Neural progenitor cell (in vitro differentiated cells): ENCODE measurements at regions not wholly inside any gene's neighbourhood (a gene's known extent, or its start where the extent isn't known, plus 50 kb on each side); places are given as distances from the start of the nearest gene placed in this dataset.

Experiments
- DNase-seq: peaks from one replicate; pipeline ENCODE4 v3.0.0-alpha.2; 2016; ENCODE audit warnings: low spot score
- H2AFZ ChIP-seq: fragments of 200-600 bp; sonication (generic); replicated peaks from 2 replicates; pipeline ENCODE4 v1.6.1; 2016; ENCODE audit warnings: antibody characterized with exemption
- H3F3A ChIP-seq: fragments of 200-600 bp; sonication (generic); 2 replicates; pipeline ENCODE4 v1.6.1; 2016; ENCODE audit warnings: antibody characterized with exemption, low read depth
- H3K27ac ChIP-seq: fragments of 200-600 bp; sonication (generic); 2 replicates; pipeline ENCODE4 v1.5.1; 2016; ENCODE audit warnings: mild to moderate bottlenecking
- H3K27me3 ChIP-seq: fragments of 200-600 bp; sonication (generic); 2 replicates; pipeline ENCODE4 v1.6.1; 2016; ENCODE audit warnings: mild to moderate bottlenecking, moderate library complexity
- H3K36me3 ChIP-seq: fragments of 200-600 bp; sonication (generic); 2 replicates; pipeline ENCODE4 v1.5.1; 2016
- H3K4me1 ChIP-seq: fragments of 200-600 bp; sonication (generic); 2 replicates; pipeline ENCODE4 v1.6.1; 2016; ENCODE audit warnings: mixed run types
- H3K4me2 ChIP-seq: fragments of 200-600 bp; sonication (generic); 2 replicates; pipeline ENCODE4 v1.6.1; 2016
- H3K4me3 ChIP-seq: fragments of 200-600 bp; sonication (generic); 2 replicates; pipeline ENCODE4 v1.5.1; 2016
- H3K79me2 ChIP-seq: fragments of 200-600 bp; sonication (generic); 2 replicates; pipeline ENCODE4 v1.6.1; 2016; ENCODE audit warnings: low read depth
- H3K9ac ChIP-seq: fragments of 200-600 bp; sonication (generic); 2 replicates; pipeline ENCODE4 v1.6.1; 2016
- H3K9me3 ChIP-seq: fragments of 200-600 bp; sonication (generic); 2 replicates; pipeline ENCODE4 v1.5.1; 2016; ENCODE audit warnings: low read depth
- H4K20me1 ChIP-seq: fragments of 200-600 bp; sonication (generic); 2 replicates; pipeline ENCODE4 v1.6.1; 2016; ENCODE audit warnings: low read depth
- H3K27ac Mint-ChIP-seq: 3 replicates; pipeline ENCODE4 v1.8.0; 2021; ENCODE audit warnings: mixed read lengths
- H3K27me3 Mint-ChIP-seq: 2 replicates; pipeline ENCODE4 v1.8.0; 2022; ENCODE audit warnings: low read depth, mild to moderate bottlenecking, inconsistent platforms, moderate library complexity, mixed read lengths; ENCODE audit not compliant: insufficient read depth
- H3K36me3 Mint-ChIP-seq: 3 replicates; pipeline ENCODE4 v1.8.0; 2021; ENCODE audit warnings: mixed read lengths
- H3K4me1 Mint-ChIP-seq: 3 replicates; pipeline ENCODE4 v1.8.0; 2021; ENCODE audit warnings: mixed read lengths
- H3K4me3 Mint-ChIP-seq: 3 replicates; pipeline ENCODE4 v1.8.0; 2021; ENCODE audit warnings: mild to moderate bottlenecking, moderate library complexity, mixed read lengths
- H3K9me3 Mint-ChIP-seq: 3 replicates; pipeline ENCODE4 v1.8.0; 2020; ENCODE audit warnings: mixed read lengths
- EZH2 ChIP-seq: fragments of 200-600 bp; sonication (generic); IDR thresholded peaks from 2 replicates; pipeline ENCODE4 v1.6.1; 2017; ENCODE audit warnings: antibody characterized with exemption, mild to moderate bottlenecking, moderate library complexity
- EZH2phosphoT487 ChIP-seq: fragments of 200-600 bp; sonication (generic); IDR thresholded peaks from 2 replicates; pipeline ENCODE4 v1.6.1; 2017; ENCODE audit warnings: antibody characterized with exemption
- TF ChIP-seq, protein P1 (sequence below): fragments of 200-600 bp; sonication (generic); IDR thresholded peaks from 2 replicates; pipeline ENCODE4 v1.5.1; 2017; ENCODE audit warnings: antibody characterized with exemption, mild to moderate bottlenecking

DNA sequence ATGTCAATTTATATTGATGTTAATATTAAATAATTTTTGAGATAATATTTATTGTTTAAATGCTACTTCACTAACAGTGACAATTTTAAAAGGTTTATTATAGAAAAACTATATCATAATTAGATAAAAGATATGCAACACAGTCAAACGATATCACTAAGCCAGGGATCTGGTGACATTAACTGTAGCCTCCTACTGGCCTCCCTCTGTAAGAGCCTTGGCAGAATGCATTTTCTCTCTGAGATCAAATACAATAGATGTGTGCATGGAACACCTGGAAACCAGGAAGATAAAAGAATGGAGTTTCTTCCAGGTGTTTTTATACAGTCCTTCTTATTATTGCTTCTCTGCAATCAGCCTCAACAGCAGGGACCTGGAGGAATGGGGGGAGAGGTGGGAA, 1762.1 kb downstream of the BRINP3 start:
- no peaks in the 10 kb centered on the region for H3K27me3 ChIP-seq
- Mint-ChIP-seq H3K36me3 (no peaks in the 10 kb centered on the region), H3K4me1 (no peaks in the 10 kb centered on the region), H3K9me3 (no peaks in the 10 kb centered on the region), H3K27me3 (no peaks in the 10 kb centered on the region), H3K27ac (no peak overlapping the region), H3K4me3 (no peak overlapping the region)
- H3K4me2 ChIP-seq = no peak overlapping the region
- H4K20me1 ChIP-seq = no peaks in the 10 kb centered on the region
- no peaks in the 10 kb centered on the region for H3F3A ChIP-seq
- no peaks in the 10 kb centered on the region for H3K4me1 ChIP-seq
- DNase-seq = peak; percentile 39
- no peak overlapping the region for H2AFZ ChIP-seq
- no peaks in the 10 kb centered on the region for H3K9me3 ChIP-seq
- H3K27ac ChIP-seq = no peak overlapping the region
- TF ChIP-seq, protein P1, sequence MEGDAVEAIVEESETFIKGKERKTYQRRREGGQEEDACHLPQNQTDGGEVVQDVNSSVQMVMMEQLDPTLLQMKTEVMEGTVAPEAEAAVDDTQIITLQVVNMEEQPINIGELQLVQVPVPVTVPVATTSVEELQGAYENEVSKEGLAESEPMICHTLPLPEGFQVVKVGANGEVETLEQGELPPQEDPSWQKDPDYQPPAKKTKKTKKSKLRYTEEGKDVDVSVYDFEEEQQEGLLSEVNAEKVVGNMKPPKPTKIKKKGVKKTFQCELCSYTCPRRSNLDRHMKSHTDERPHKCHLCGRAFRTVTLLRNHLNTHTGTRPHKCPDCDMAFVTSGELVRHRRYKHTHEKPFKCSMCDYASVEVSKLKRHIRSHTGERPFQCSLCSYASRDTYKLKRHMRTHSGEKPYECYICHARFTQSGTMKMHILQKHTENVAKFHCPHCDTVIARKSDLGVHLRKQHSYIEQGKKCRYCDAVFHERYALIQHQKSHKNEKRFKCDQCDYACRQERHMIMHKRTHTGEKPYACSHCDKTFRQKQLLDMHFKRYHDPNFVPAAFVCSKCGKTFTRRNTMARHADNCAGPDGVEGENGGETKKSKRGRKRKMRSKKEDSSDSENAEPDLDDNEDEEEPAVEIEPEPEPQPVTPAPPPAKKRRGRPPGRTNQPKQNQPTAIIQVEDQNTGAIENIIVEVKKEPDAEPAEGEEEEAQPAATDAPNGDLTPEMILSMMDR = peak; percentile 49
- no peak for TF ChIP-seq EZH2
- TF ChIP-seq EZH2phosphoT487 = no peak
- no peak overlapping the region for H3K9ac ChIP-seq
- H3K79me2 ChIP-seq = no peaks in the 10 kb centered on the region
- no peaks in the 10 kb centered on the region for H3K36me3 ChIP-seq
- H3K4me3 ChIP-seq = no peak overlapping the region

DNA sequence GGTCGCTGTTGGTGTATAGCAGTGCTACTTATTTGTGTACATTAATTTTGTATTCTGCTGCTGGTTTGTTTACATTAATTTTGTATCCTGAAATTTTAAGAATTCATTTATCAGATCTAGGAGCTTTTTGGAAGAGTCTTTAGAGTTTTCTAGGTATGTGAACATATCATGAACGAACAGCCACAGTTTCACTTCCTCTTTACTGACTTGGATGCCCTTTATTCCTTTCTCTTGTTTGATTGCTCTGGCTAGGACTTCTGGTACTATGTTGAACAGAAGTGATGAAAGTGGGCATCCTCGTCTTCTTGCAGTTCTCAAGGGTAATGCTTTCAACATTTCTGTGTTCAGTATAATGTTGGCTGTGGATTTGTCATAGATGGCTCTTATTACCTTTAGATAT, 1757.9 kb downstream of the BRINP3 start:
- no peak overlapping the region for H3K9ac ChIP-seq
- no peak overlapping the region for H3K27ac ChIP-seq
- DNase-seq = no peak
- no peaks in the 10 kb centered on the region for H3K79me2 ChIP-seq
- Mint-ChIP-seq H3K27ac (no peak overlapping the region), H3K9me3 (no peaks in the 10 kb centered on the region), H3K36me3 (no peaks in the 10 kb centered on the region), H3K4me1 (no peaks in the 10 kb centered on the region), H3K4me3 (no peak overlapping the region), H3K27me3 (no peaks in the 10 kb centered on the region)
- no peak for TF ChIP-seq EZH2phosphoT487
- TF ChIP-seq EZH2 = no peak
- TF ChIP-seq, protein P1 = no peak
- no peak overlapping the region for H3K4me3 ChIP-seq
- H4K20me1 ChIP-seq = no peaks in the 10 kb centered on the region
- H3K4me2 ChIP-seq = no peak overlapping the region
- no peaks in the 10 kb centered on the region for H3K4me1 ChIP-seq
- H2AFZ ChIP-seq = no peak overlapping the region
- no peaks in the 10 kb centered on the region for H3K36me3 ChIP-seq
- H3K9me3 ChIP-seq = no peaks in the 10 kb centered on the region
- H3K27me3 ChIP-seq = no peaks in the 10 kb centered on the region
- no peaks in the 10 kb centered on the region for H3F3A ChIP-seq

DNA sequence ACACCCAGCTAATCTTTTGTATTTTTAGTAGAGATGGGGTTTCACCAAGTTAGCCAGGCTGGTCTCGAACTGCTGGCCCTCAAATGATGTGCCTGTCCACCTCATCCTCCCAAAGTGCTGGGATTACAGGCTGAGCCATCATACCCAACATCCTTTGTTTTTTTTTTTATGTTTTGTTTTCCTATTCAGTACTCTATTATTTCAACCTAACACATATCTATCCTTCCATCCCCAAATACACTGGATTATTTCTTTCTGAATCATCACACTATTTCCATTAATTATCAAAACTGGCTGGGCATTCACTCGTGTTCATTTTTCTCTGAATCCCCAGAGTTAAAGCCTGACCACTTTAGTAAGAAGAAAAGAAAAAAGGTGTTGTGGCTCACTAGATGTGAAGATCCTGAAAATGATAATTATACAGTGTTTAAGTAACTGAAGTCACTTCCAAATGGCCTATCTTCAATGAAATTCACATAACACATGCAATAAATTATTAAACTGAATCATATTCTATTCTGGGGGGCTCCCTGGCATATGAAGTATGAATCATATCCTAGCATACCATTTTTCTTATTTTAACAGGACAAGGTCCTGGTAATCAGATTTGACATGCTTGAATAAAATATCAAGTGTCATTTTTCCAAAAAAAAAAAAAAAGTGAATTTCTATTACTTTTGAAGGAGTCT, 1754.2 kb downstream of the BRINP3 start:
- Histone ChIP-seq H3K79me2 (no peaks in the 10 kb centered on the region), H3K9me3 (no peaks in the 10 kb centered on the region), H3F3A (no peaks in the 10 kb centered on the region)

More for the DNA sequence above, 1754.2 kb downstream of the BRINP3 start:
- H4K20me1 ChIP-seq = no peaks in the 10 kb centered on the region
- TF ChIP-seq, protein P1 = no peak
- TF ChIP-seq EZH2 (no peak), EZH2phosphoT487 (no peak)
- Mint-ChIP-seq H3K4me3 (no peak overlapping the region), H3K4me1 (no peaks in the 10 kb centered on the region), H3K27me3 (no peaks in the 10 kb centered on the region), H3K36me3 (no peaks in the 10 kb centered on the region), H3K27ac (no peak overlapping the region), H3K9me3 (no peaks in the 10 kb centered on the region)
- no peak overlapping the region for H3K27ac ChIP-seq
- H3K4me3 ChIP-seq = no peak overlapping the region
- no peak overlapping the region for H3K4me2 ChIP-seq
- no peaks in the 10 kb centered on the region for H3K36me3 ChIP-seq
- H3K27me3 ChIP-seq = no peaks in the 10 kb centered on the region
- H3K9ac ChIP-seq = no peak overlapping the region
- no peaks in the 10 kb centered on the region for H3K4me1 ChIP-seq
- no peak for DNase-seq
- no peak overlapping the region for H2AFZ ChIP-seq
